SU-DHL-6 (cell line): ENCODE measurements at regions not wholly inside any gene's neighbourhood (a gene's known extent, or its start where the extent isn't known, plus 50 kb on each side); places are given as distances from the start of the nearest gene placed in this dataset.

Experiments used
- H2AFZ ChIP-seq: fragments of 200-600 bp; sonication (generic); 2 replicates; pipeline ENCODE4 v1.6.1; 2014; ENCODE audit warnings: low read depth, mild to moderate bottlenecking, moderate library complexity, mixed read lengths, antibody characterized with exemption, low read length; ENCODE audit not compliant: severe bottlenecking
- H3F3A ChIP-seq: fragments of 200-600 bp; shearing (Covaris generic); 2 replicates; pipeline ENCODE4 v1.6.0; 2016; ENCODE audit warnings: antibody characterized with exemption, mild to moderate bottlenecking; ENCODE audit not compliant: insufficient read depth
- H3K27ac ChIP-seq: fragments of 200-600 bp; sonication (generic); 2 replicates; pipeline ENCODE4 v1.5.1; 2016; ENCODE audit warnings: low read depth, mild to moderate bottlenecking, low read length, moderate library complexity, mixed read lengths
- H3K27me3 ChIP-seq: fragments of 200-600 bp; sonication (generic), shearing (Covaris generic); 2 replicates; pipeline ENCODE4 v1.6.0; 2014; ENCODE audit warnings: mild to moderate bottlenecking, low read length
- H3K36me3 ChIP-seq: fragments of 200-600 bp; sonication (generic); 2 replicates; pipeline ENCODE4 v1.6.1; 2014; ENCODE audit warnings: mild to moderate bottlenecking, low read length, mixed read lengths
- H3K4me2 ChIP-seq: fragments of 300-600, 200-600 bp; shearing (Covaris generic), sonication (generic); 2 replicates; pipeline ENCODE4 v1.6.0; 2014; ENCODE audit warnings: low read length, low read depth, mild to moderate bottlenecking; ENCODE audit not compliant: poor library complexity, severe bottlenecking
- H3K4me3 ChIP-seq: fragments of 200-600 bp; sonication (generic); 2 replicates; pipeline ENCODE4 v1.5.1; 2014; ENCODE audit warnings: antibody characterized with exemption, low read length, mild to moderate bottlenecking, mixed read lengths; ENCODE audit not compliant: insufficient read depth, poor library complexity, severe bottlenecking
- H3K79me2 ChIP-seq: fragments of 200-600 bp; sonication (generic); 2 replicates; pipeline ENCODE4 v1.6.1; 2014; ENCODE audit warnings: mild to moderate bottlenecking, low read length, moderate library complexity; ENCODE audit not compliant: insufficient read depth
- H3K9ac ChIP-seq: fragments of 200-600 bp; sonication (generic); 2 replicates; pipeline ENCODE4 v1.7.0; 2014; ENCODE audit warnings: mild to moderate bottlenecking, low read length
- H3K9me2 ChIP-seq: fragments of 200-600 bp; sonication (generic); replicated peaks from 2 replicates; pipeline ENCODE4 v1.6.1; 2014; ENCODE audit warnings: low read length; ENCODE audit not compliant: insufficient read depth
- H3K9me3 ChIP-seq: fragments of 200-600 bp; sonication (generic); 2 replicates; pipeline ENCODE4 v1.6.1; 2014; ENCODE audit warnings: low read length, mixed read lengths; ENCODE audit not compliant: insufficient read depth
- H4K20me1 ChIP-seq: fragments of 200-600 bp; sonication (generic); 2 replicates; pipeline ENCODE4 v1.6.1; 2014; ENCODE audit warnings: low read depth, mild to moderate bottlenecking, antibody characterized with exemption, low read length, moderate library complexity, mixed read lengths
- CTCF ChIP-seq: fragments of 200-600 bp; sonication (generic); IDR thresholded peaks from one replicate; pipeline ENCODE4 v1.5.1; 2017; ENCODE audit warnings: antibody characterized with exemption, mild to moderate bottlenecking, low read length, moderate library complexity; ENCODE audit not compliant: insufficient read depth, poor library complexity, severe bottlenecking
- EZH2phosphoT487 ChIP-seq: fragments of 200-600 bp; sonication (generic), shearing (Covaris generic); conservative IDR thresholded peaks from 2 replicates; pipeline ENCODE4 v1.6.1; 2018; ENCODE audit warnings: mild to moderate bottlenecking, antibody characterized with exemption, low read length, moderate library complexity, mixed read lengths

- Histone ChIP-seq H3K9me2 (no peaks in the 10 kb centered on the region), H3K79me2 (no peaks in the 10 kb centered on the region), H3F3A (no peaks in the 10 kb centered on the region), H3K27me3 (no peaks in the 10 kb centered on the region), H3K9ac (no peak overlapping the region), H3K36me3 (no peaks in the 10 kb centered on the region), H2AFZ (no peak overlapping the region), H3K9me3 (peaks cover 6% of the 10 kb centered on the region; the same call in 1 of the 2 replicates), H3K4me3 (no peak overlapping the region), H3K27ac (no peak overlapping the region), H3K4me2 (no peak overlapping the region), H4K20me1 (no peaks in the 10 kb centered on the region)
- no peak for TF ChIP-seq EZH2phosphoT487
- TF ChIP-seq CTCF = no peak
Observed at GRCh38 chr11:106161775-106162634, 84.5 kb downstream of the AASDHPPT start.

DNA sequence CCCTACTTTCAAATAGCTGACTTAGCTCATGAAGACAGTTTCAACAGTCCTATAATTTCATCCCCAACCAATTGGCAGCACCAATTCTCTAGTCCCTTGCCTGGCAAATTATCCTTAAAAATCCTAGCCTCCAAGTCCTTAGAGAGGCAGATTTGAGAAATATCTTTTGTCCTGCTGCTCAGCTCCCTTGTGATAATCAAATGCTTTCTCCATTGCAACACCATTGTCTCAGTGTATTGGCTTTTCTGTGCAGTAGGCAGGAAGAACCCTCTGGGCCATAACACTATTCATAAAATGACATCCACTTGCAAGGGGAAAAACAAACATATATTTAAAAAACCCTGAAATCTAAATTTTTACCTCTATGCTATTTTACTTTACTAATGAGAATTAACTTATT is 89.6 kb downstream of the AASDHPPT start:
- Histone ChIP-seq H3K4me3 (no peak overlapping the region), H3K9me2 (no peaks in the 10 kb centered on the region), H2AFZ (no peak overlapping the region), H3K27me3 (no peaks in the 10 kb centered on the region), H3K9me3 (peaks cover 7% of the 10 kb centered on the region; the same call in 1 of the 2 replicates), H3K27ac (no peak overlapping the region), H3F3A (no peaks in the 10 kb centered on the region), H3K9ac (no peak overlapping the region), H3K36me3 (no peaks in the 10 kb centered on the region), H4K20me1 (no peaks in the 10 kb centered on the region), H3K4me2 (no peak overlapping the region), H3K79me2 (no peaks in the 10 kb centered on the region)
- TF ChIP-seq EZH2phosphoT487 = no peak
- no peak for TF ChIP-seq CTCF

- Histone ChIP-seq H3K9ac (no peak overlapping the region), H2AFZ (no peak overlapping the region), H4K20me1 (no peaks in the 10 kb centered on the region), H3K27ac (no peak overlapping the region), H3K4me2 (no peak overlapping the region), H3K36me3 (no peaks in the 10 kb centered on the region), H3F3A (no peaks in the 10 kb centered on the region), H3K9me2 (no peaks in the 10 kb centered on the region), H3K9me3 (no peaks in the 10 kb centered on the region), H3K27me3 (no peaks in the 10 kb centered on the region), H3K4me3 (no peak overlapping the region), H3K79me2 (no peaks in the 10 kb centered on the region)
- TF ChIP-seq EZH2phosphoT487 (no peak), CTCF (no peak)
Observed at GRCh38 chr11:106172386-106172991, 95.0 kb downstream of the AASDHPPT start.
